MM.1S (cell line): ENCODE measurements at regions not wholly inside any gene's neighbourhood (a gene's known extent, or its start where the extent isn't known, plus 50 kb on each side); places are given as distances from the start of the nearest gene placed in this dataset.

Experiments
- CTCF ChIP-seq: fragments of 300-600 bp; sonication (generic); IDR thresholded peaks from 2 replicates; pipeline ENCODE4 v1.5.1; 2016; ENCODE audit warnings: antibody characterized with exemption, low read length, mixed read lengths
- EZH2 ChIP-seq: fragments of 300-600 bp; sonication (generic); optimal IDR thresholded peaks from 2 replicates; pipeline ENCODE3; 2017; ENCODE audit warnings: low read depth, mild to moderate bottlenecking, antibody characterized with exemption, low read length, mixed read lengths
- EZH2phosphoT487 ChIP-seq: fragments of 300-600 bp; sonication (generic); IDR thresholded peaks from 2 replicates; pipeline ENCODE4 v1.6.1; 2018; ENCODE audit warnings: antibody characterized with exemption, low read length

- TF ChIP-seq CTCF (no peak), EZH2 (no peak), EZH2phosphoT487 (no peak)
These were observed 148.0 kb downstream of the SNX10 start for GRCh38 chr7:26439521-26440232.
